G401 (cell line): ENCODE measurements at regions not wholly inside any gene's neighbourhood (a gene's known extent, or its start where the extent isn't known, plus 50 kb on each side); places are given as distances from the start of the nearest gene placed in this dataset.
"Not testable (repeated sequence)": the region's sequence is repeated elsewhere in the genome, so short reads cannot be mapped to it uniquely, and the experiment has no call there.

ENCODE experiments used
- DNase-seq: peaks from one replicate; pipeline ENCODE4 v3.0.0-alpha.2; 2015; ENCODE audit warnings: low spot score
- in situ Hi-C: cut with HindIII; loops from 2 replicates; pipeline ENCODE4 v1.10.0; 2016; ENCODE audit warnings: low sequenced_read_pairs, mixed read lengths

DNA sequence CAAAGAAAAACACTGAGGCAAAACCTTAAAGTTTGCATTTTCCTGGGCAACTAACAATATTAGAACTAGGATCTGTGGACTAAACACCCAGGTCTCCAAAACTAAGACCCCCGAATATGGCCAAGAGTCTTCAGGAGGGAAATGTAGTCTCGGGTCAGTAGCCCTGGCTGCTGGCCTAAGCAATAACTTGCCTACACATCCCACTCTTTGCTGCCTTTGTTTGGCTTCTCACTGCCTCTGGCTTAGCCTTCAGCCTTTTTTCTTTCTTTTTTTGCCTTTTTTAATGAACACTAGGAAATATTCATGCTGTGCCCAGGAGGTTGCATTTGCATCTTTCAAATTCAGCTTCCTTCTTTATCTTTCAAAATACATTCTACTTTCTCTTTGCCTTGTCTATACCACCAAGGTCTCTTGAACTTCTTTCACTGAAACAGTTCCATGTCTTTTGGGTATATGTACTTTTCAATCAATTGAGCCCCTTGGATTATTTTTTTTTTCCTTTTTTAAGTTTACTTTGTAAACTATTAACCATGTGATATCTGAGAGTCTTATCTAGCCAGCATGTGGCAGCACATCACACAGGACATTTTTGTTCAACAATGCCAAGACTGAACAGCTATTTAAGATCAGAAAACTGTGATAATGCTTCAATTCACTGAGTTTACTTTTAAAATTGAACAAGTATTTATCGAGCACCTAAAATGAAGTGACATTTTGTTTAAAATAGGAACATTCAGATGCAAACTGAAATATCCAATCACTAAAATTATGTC, 165.0 kb upstream of the TRPC6 start:
- in situ Hi-C loops: no loop called here
- DNase-seq: no peak

- in situ Hi-C loops: no loop called here
These were observed 161.9 kb upstream of the TRPC6 start for GRCh38 chr11:101745756-101746155.

DNA sequence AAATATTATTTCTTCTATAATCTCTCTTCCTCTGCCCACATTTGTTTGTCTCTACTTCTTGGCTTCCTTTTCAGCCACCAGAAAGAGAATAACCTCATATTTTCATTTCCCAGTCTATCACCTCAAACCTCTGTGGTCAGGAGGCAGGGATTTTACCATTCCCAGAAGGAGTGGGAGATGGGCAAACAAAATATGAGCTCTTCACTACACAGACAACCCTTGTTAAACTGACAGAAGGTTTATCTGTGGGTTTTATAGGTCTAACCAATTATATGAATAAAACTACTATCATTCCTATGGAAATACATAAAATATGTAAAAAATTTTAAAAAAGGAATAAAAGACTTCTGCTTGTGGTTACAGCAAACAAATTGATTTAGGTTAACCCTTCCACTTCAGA, 160.0 kb upstream of the TRPC6 start:
- in situ Hi-C loops: no loop called here
- DNase-seq: no peak

More at GRCh38 chr11:101745756-101746155, 161.9 kb upstream of the TRPC6 start:
- DNase-seq: no peak

DNA sequence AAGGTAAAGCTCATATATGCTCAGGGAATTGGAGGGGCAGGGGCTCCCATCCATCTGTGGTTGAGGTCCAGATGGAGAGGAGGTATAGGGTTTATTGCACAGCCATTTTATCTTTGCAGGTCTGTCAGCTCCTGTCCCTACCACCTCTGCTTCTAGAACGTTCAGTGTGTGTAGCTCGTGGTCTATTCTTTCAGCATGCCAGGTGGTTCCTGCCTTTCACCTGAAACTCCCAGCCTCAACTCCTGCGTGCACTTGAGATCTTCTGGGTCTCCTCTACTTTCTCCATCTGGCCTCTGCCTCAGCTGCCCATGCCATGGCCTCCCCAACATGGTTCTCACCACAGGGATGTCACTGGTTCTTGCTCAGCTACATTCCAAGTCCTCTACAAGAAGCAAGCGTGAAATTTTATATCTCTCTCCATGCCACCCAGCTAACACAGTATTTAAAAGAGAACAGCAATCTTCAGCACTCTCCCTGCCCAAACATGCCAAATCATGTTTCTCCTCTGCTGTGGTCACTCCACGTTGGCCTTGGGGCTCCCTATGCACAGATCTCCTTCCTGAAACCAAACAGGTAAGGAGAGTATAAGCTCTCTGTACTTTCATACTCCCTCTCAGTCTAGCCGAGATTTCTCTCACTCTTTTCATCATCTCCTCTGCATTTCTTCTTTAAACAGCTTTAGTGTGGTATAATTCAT, 157.8 kb upstream of the TRPC6 start:
- no peak for DNase-seq
- in situ Hi-C loops: no loop called here

DNA sequence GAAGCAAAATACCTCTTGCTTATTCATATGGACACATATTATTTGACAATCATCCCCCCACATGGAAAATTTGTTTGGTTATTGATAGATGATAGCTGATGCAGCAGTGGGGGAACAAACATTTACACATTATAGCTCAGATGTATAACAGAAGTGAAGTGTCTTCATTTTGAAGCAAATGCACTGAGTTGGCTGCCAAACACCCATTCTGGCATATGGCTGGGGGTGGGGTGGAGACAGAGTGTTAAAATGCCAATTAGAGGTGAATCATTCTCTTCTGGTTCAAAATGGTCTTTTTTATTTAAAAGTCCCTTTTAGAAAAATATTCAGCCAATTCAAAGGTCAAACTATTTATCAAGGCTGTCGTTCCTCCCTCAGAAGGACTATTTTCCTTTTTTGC, 157.3 kb upstream of the TRPC6 start:
- DNase-seq: no peak
- in situ Hi-C loops: no loop called here

GRCh38 chr11:101738452-101738851, 154.6 kb upstream of the TRPC6 start:
- in situ Hi-C loops: no loop called here
- peak; percentile 64 for DNase-seq

GRCh38 chr11:101729406-101730078, 145.7 kb upstream of the TRPC6 start:
- no peak for DNase-seq
- in situ Hi-C loops: no loop called here

- in situ Hi-C loops: no loop called here
- no peak for DNase-seq
These were observed 143.6 kb upstream of the TRPC6 start for GRCh38 chr11:101727451-101727850.

GRCh38 chr11:101726988-101727387, 143.2 kb upstream of the TRPC6 start:
- in situ Hi-C loops: no loop called here
- DNase-seq: no peak

DNA sequence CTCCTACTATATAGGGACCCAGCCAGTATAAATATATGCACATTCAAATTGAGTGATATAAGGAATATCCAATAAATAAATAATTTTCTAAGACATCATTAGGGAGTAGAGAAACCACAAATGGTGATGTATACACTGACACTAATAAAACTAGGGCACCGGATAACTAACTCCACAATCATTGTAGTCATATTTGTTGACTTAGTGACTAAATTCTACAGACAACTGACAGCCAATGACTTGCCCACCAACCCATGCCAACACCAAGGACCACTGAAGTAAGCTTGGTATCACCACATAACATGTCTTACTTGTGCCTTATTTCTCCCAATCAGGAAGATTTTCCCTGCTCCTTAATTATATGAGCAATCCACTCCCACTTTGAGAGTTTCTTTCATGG, 139.6 kb upstream of the TRPC6 start:
- no peak for DNase-seq
- in situ Hi-C loops: no loop called here

GRCh38 chr11:101721270-101721669, 137.5 kb upstream of the TRPC6 start:
- no peak for DNase-seq
- in situ Hi-C loops: no loop called here

DNA sequence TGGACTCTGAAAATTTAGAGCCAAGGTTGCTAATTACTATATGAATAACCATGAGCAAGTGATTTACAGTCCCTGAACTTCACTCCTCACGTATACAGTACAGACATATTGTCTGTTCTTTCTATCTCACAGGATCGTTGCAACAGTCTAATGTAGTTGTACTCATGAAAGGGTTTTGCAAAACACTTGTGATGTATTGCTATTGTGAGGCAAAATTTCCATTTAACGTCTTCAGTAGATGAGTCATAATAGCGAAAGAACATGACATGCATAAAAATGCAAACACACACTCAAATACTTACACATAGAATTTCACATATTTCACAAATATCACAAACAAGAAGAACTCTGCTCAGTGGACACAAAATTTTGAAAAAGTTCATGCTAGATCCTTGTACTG, 134.6 kb upstream of the TRPC6 start:
- in situ Hi-C loops: no loop called here
- DNase-seq: no peak

DNA sequence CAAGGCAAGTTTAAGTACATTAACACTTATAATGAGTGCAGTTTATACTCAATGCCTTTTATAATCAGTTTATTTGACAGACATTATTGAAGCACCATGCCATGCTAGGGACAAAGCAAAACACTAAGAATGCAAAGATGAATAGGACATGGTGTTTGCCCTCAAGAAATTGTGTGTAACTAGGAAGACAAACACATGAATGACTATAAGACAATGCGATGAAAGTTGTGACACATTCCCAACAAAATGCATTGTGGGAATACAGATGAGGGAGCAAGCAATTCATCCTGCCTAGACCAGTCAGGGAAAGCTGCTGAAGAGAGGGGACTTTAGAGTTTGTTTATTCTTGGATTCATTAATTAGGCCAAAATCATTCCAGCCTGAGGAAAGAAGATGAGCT, 133.8 kb upstream of the TRPC6 start:
- in situ Hi-C loops: no loop called here
- DNase-seq: no peak

DNA sequence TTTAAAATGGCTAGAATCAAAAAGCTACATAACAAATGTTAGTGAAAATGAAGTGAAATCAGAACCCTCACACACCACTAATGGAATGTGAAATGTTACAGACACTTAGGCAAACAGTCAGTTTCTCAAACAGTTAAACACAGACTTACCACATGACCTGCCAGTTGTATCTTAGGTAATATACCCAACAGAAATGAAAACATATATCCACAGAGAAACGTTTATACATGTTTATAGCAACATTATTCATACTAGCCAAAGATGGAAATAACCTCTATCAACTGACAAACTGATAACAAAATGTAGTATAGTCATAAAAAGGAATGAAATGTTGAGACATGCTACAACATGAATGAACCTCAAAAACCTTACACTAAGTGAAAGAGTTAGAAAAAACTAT, 131.5 kb upstream of the TRPC6 start:
- in situ Hi-C loops: no loop called here

GRCh38 chr11:101707477-101707876, 123.7 kb upstream of the TRPC6 start:
- in situ Hi-C loops: no loop called here
- DNase-seq: no peak

More for the DNA sequence above, 131.5 kb upstream of the TRPC6 start:
- no peak for DNase-seq

- DNase-seq: no peak
- in situ Hi-C loops: no loop called here
These were observed 122.7 kb upstream of the TRPC6 start for GRCh38 chr11:101706541-101706940.

GRCh38 chr11:101705972-101706371, 122.2 kb upstream of the TRPC6 start:
- in situ Hi-C loops: no loop called here
- no peak for DNase-seq

DNA sequence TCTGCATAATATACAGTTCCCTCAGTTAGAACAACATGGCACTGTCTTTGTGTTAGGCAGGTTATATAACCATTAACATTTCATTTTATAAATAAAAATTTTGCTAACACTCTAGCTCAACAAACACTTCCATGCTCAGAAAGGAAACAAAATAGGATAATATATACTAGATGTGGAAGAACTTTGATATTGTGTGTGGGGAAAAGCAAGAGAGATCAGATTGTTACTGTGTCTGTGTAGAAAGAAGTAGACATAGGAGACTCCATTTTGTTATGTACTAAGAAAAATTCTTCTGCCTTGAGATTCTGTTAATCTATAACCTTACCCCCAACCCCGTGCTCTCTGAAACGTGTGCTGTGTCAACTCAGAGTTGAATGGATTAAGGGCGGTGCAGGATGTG, 111.1 kb upstream of the TRPC6 start:
- DNase-seq, in situ Hi-C loops: not testable (repeated sequence)

GRCh38 chr11:101692980-101693379, 109.2 kb upstream of the TRPC6 start:
- in situ Hi-C loops: no loop called here
- DNase-seq: no peak

- no peak for DNase-seq
- in situ Hi-C loops: no loop called here
These were observed 102.7 kb upstream of the TRPC6 start for GRCh38 chr11:101686514-101686913.
